ENCODE measurements at regions not wholly inside any gene's neighbourhood (a gene's known extent, or its start where the extent isn't known, plus 50 kb on each side); places are given as distances from the start of the nearest gene placed in this dataset.

DNA sequence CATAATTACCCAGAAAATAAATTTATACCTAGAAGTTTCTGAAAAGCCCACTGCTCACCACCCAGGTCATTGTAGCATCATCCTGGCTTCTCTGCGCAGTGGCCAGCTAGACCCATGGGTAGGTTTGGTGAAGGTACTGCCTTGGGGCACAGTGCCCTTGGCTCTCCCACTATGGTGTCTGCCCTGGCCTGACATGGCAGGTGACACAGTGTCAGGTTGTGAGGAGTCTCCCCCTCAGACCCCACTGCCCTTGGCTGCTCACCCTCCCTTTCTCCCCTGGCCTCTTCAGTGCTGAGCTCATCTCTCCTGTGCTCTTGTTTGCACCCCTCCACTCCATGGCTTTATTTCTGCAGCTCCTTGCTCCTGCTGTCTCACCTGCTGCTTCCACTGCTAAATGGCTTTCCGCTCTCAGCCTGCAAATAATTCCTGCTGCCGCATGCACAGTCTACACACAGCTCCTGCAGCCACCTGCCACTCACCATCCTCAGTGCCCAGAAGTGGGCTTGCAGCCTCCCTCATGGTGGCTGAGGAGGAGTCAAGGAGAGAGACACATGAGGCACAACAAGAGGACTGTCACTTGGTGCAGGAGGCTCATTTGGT lies 313.4 kb upstream of the MOCS1 start:
- TF ChIP-seq CTCF (IDR thresholded peaks at IDR 0.05; ENCODE audit: low read depth, low read length, poor library complexity, severe bottlenecking) (no peak), EZH2phosphoT487 (IDR thresholded peaks at IDR 0.05; ENCODE audit: borderline replicate concordance, low read length) (no peak)
